ENCODE measurements at regions not wholly inside any gene's neighbourhood (a gene's known extent, or its start where the extent isn't known, plus 50 kb on each side); places are given as distances from the start of the nearest gene placed in this dataset.
"Not testable (repeated sequence)": the region's sequence is repeated elsewhere in the genome, so short reads cannot be mapped to it uniquely, and the experiment has no call there.

DNA sequence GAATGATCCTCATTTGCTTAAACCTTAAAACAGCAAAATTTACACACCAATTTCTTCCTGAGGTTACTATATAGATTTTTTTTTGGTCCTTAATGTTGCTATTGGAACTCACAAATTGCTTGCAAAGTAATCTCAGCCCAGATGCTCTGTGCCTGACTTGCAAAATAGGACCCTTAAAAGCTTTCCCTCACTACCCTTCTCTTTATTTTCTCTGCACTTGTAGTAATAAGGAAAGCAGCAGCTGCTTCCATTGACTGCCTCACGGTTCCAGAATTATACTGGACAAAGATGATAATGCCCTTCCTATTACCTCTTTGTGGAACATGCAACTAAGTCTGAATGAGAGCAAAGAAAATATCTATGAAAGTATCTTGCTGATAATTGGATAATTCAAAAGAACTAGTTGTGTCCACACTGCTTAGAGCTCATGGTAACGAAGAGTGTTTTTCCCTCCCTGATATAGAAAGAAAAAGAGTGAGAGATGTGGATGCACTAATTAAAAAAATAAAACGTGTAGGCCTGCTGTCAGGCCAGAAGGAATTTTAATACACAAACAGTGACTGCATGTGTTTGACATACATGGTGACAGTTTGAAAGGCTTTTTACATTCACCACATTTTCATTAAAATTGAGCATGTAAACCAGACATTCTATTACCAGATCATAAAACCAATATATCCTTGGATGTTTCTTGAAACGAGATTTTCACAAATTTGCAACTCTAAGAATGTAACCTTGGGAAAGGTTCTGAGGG is 783.1 kb downstream of the GBE1 start:
- no peak for DNase-seq (ENCODE audit: low read depth)

DNA sequence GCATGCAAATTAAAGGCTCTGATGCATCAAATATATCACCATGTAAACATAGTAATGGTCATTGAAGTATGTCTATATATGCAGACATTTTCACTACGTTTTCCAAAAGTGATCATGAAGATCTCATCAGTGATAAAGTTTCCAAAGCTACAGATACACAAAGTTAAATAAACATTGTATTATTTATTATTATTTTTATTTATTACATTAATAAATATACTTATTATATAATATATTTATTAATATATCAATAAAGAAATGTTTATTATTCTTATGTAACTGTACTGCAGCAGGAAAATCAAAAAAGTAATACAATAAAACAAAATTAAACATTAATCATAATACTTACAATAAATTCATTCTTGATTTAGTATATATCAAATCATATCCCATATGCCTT is 791.2 kb downstream of the GBE1 start:
- no peak for DNase-seq (ENCODE audit: low read depth)

DNA sequence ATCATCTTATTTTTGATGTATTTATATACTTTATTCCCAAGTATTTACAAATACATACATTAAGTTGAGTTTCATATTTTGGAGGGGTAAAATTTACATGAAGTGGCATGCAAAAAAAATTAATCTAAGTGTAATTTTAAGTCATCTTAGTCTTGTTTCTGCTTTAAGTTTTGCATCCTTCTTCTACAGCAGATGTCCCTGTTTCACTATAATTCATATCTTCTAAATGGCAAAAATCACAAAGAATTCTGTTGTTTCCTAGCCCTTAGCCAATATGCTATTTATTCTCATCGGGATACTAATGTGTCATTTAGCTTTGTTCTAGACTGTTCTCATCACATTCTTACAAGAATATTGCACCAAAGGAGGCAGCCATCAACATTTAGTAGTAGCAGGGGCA is 831.9 kb downstream of the GBE1 start:
- no peak for DNase-seq (ENCODE audit: low read depth)

DNA sequence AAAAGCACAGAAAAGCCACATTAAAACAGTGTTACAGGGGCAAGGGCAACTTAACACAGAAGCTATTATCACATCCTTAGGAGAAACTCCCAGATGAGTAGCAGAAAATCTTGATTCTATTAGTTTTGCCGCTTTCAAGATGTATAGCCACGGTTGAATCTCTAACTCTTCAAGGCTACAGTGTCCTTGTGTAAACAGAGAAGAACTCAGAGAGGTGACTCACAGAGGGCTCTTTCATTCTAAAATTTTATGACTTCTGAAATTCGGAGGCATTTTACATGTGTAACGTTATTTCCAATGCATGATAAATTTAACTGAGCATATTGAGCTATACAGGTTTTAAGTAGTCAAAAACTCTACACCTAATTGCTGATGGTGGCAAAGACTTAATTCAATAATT is 846.6 kb downstream of the GBE1 start:
- no peak for DNase-seq (ENCODE audit: low read depth)

DNA sequence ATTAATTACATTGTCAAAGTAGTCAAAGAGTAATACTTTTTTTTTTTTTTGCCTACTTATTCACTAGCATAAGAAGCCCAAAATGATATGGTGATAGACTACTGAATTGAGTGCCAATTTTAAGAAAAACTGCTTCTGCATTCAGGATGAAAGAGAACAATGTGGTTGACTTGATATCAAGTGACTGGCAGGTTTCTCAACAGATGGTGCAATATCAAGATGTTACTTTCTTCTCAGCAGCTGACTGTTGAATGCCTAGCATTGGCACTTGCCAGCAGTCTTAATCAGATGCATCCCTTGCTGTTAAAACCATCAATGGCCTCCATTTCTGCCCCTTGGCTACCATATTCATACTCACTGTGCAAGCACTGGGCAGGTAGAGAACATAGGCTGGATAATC is 863.2 kb downstream of the GBE1 start:
- DNase-seq (ENCODE audit: low read depth): no peak

DNA sequence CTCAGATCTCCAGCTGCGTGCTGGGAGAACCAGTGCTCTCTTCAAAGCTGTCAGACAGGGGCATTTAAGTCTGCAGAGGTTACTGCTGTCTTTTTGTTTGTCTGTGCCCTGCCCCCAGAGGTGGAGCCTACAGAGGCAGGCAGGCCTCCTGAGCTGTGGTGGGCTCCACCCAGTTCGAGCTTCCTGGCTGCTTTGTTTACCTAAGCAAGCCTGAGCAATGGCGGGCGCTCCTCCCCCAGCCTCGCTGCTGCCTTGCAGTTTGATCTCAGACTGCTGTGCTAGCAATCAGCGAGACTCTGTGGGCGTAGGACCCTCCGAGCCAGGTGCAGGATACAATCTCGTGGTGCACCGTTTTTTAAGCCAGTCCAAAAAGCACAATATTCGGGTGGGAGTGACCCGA is 864.4 kb downstream of the GBE1 start:
- not testable (repeated sequence) for DNase-seq (ENCODE audit: low read depth)

DNA sequence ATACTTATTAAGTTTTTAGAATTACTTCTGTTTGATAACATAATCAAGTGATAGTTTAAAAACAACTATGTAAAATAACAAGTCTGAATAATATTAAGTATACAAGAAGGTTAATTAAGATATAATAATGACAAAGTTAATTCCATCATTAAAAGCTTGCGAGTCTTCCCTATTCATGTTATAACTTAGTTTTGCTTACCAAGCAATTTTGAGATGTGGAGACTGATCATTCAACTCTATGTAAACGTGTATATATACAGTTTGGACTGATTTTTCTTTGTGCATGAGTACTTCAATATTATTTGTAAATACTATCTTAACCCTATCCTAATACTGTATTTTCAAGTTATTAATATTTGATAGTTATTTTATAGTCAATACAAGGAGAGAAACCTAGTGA is 870.9 kb downstream of the GBE1 start:
- no peak for DNase-seq (ENCODE audit: low read depth)

DNA sequence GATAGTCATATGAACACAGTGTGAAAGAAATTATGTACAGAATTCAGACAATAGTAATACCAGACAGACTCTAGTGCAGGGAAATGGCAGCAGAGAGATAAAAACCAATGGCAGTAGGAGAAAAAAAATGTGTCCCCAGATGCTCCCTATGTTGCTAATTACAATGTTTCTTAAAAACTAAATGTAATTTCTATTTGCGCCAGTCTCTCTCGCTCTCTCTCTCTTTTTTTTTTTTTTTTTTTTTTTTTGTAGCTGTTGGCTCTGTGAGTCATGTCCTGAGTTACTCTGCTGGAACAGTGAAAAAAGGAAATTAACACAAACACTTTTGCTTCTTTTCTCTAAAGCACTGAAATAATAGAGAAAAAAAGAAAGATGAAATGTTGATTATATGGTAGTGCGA is 871.9 kb downstream of the GBE1 start:
- DNase-seq (ENCODE audit: low read depth): no peak

DNA sequence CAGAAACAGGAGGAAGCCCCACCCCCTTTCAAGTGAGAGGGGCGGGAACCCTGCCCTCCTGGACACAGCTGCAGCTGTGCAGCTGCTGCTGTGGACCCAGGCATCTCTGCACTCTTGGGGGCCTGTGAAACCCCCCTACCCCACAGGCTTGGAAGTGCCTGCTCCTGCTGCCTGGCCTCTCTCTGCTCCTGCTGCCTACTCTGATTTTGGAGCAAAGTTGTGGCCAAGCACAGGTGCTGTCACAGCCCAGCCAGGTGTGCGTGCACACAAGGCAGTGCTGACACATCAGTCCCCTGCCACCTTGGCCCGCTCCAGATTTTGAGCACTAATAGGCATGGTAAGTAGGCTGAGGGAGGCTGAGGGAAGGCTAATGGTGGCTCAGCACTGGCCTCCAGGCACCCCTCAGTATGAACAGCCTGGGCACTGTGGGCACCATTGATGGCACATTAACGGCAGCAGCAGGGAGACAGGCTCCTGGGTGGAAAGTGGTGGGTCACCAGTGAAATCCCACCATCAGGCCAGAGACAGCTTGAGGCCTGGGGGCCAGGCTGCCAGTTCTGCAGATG is 890.9 kb downstream of the GBE1 start:
- no peak for DNase-seq (ENCODE audit: low read depth)

DNA sequence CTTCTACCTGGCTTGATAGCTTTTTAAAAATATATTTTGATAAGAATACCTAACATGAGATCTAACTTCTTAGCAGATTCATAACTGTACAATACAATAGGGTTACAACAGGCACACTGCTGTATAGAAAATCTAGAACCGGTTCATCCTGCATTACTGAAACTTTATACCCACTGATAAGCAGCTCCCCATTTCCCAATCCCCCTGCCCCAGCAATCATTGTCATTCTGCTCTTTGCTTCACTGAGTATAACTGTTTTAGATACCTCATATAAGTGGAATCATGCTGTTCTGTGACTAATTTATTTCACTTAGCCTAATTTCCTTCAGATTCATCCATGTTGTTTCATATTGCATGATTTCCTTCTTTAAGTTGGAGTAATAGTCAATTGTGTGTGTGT is 906.0 kb downstream of the GBE1 start:
- DNase-seq (ENCODE audit: low read depth): no peak

DNA sequence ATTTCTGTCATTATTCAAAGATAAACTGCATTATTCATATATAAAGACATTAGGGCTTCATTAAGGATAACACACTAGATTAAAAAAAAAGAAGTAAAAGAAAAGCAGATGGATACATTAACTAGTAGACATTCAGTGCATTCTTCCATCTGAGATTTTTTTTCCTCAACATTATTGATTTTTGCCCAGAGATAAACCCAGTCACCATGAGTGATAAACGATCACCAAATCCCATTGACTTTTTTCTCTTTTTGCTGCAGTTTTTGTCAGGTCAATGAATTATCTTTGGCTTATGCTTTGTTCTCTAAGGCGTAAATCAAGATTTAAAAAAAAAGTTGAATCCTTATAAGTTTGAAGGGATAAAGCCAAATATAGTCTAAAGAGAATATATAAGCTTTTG is 925.0 kb downstream of the GBE1 start:
- DNase-seq (ENCODE audit: low read depth): no peak

DNA sequence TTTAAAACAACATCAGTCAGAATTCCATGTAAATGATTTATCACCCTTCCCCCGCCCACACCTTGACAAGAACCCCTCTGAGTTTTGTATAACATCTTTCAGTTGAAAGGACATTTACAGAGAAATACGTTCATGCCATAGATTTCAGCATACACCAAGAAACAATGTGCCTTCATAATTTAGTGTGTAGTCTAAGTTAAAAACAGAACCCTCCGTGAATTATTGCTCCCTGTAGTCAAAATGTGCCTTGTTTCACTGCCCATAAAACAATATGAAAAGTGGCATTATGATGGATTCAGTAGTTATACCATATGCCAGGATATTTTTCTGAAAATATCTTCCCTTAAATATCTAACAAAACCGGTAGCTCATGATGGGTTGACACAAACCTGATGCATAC is 953.9 kb downstream of the GBE1 start:
- DNase-seq (ENCODE audit: low read depth): no peak

DNA sequence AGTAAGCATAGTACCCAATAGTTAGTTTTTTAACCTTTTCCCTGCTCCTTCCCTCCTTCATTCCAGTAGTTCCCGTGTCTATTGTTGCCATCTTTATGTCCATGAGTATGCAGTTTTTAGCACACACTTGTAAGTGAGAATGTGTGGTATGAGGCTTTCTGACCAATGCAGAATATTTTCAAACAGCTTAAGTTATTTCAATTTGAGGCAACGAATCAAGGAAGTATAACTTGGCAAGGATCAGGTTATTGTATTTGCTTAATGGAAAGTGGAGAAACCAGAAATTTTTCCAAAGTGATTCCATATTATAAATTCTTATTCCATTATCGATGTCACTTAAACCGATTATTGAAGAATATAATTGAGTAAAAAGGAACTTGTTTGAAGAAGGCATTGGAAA is 954.8 kb downstream of the GBE1 start:
- no peak for DNase-seq (ENCODE audit: low read depth)

DNA sequence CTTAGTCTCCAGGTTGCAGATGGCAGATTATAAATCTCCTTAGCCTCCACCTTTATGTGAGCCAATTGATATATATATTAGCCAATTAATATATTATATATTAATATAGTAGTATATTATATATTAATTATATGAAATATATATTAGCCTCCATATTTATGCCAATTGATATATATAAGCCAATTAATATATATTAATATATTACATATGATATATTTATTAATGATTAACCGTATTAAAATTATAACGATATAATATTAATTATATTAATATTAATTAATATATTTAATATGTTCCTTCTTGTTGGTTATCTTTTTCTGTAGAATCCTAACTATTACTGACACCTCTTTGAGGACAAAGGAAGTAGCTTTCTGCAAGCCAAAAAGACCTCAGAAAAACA is 972.5 kb downstream of the GBE1 start:
- no peak for DNase-seq (ENCODE audit: low read depth)

DNA sequence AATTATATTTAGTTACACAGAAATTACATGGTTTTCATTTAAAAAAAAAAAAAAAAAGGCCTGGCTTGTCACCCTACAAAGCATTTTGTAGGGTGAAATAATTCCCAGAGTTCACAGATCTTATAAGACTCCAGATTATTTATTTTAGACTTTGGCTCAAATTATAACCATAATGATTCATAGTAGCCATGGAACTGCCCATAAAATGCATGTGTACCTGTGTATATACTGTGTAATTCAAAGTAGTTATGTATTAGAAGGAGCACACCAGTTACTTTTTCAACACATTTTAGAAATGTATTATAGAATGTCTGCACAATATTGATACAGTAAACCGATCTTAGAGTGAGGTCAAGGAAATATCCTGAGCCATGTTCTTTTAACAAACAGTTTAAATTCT is 975.6 kb downstream of the GBE1 start:
- no peak for DNase-seq (ENCODE audit: low read depth)

DNA sequence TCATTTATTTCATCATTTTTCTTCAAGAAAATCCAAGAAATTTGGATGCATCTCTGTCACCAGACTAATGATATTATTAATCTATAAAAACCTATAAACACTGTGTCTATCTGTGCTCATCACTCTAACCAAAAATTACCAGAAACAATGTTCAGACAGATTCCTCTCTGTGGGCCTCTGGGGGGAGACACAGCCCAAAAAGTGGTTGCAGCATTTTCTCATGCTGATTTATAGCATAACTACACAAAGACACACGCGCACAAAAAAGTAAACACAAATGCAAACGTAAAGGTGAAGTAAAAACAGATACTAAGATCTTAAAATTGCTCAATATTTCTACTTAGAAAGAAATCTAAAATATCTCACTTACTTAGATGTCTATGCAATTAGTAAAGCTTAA is 976.0 kb downstream of the GBE1 start:
- peak; percentile 0 for DNase-seq (ENCODE audit: low read depth)

DNA sequence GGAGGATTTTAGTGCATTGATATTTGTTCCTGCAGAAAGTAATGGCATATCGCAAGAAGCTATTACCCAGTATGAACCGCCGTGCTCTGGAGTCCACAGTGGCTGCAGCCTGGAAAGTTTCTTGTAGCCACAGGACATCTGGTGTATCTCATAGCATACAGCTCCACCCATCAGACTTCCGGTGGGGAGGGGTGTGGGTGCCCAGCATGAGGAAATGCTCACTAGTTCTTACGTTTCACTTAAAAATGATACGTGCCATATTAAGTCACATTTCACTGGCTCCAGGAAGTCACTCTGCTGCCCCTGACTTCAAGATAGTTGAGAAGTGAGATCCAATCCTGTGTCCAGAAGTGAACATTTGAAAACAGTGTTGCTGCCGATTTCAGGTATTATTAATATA is 990.4 kb downstream of the GBE1 start:
- DNase-seq (ENCODE audit: low read depth): peak; percentile 1

DNA sequence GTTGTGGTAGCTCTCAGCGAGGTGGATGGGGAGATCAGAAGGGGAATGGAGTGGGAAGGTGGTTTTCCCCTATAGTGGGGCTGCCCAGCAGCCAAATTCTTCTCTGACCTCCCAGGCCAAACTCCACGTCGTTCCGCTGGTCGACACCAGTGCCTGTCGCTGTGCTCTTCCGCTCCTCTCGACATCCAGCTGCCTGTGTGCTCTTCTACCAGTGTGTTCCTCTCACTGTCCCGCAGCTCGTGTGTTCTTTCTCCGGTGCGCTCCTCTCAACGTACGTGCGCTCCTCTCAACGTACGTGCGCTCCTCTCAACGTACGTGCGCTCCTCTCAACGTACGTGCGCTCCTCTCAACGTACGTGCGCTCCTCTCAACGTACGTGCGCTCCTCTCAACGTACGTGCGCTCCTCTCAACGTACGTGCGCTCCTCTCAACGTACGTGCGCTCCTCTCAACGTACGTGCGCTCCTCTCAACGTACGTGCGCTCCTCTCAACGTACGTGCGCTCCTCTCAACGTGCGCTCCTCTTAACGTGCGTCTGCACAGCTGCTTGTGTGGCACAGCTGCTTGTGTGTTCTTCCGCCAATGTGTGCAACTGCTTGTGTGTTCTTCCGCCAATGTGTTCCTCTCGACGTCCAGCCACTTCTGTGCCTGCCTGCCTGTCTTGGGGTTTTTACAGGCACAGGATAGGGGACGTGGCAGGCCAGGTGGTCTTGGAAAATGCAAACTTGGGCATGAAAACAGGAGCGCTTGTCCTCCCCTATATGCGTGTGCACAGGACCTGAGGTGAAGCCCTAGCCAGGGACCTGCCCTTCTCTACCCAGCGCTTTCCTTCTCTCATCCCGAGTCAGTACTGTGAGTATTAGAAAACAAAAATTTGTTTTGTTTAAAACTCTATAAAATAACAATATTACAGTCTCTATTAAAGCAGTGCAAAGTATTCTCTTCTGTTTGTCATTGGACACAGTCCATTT is 991.1 kb downstream of the GBE1 start:
- DNase-seq (ENCODE audit: low read depth): no peak

DNA sequence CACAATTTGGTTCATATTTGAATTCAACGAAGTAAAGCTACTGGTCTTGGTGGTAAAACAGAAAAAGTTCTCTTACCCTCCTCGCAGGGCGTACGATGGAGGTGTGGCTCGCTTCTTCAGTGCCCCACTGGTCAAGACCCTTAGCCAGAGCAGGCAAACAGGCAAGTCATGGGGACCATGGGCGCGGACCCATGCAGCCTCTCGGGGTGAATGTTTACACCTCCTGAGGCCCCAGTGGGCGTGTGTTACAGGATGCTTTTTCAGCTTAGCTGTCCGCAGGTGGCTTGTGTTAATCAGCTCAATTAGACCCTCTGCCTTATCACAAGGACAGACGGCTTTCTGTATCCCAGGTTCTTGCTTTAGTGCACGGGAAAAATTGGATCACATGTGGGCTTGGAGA is 991.8 kb downstream of the GBE1 start:
- DNase-seq (ENCODE audit: low read depth): no peak

DNA sequence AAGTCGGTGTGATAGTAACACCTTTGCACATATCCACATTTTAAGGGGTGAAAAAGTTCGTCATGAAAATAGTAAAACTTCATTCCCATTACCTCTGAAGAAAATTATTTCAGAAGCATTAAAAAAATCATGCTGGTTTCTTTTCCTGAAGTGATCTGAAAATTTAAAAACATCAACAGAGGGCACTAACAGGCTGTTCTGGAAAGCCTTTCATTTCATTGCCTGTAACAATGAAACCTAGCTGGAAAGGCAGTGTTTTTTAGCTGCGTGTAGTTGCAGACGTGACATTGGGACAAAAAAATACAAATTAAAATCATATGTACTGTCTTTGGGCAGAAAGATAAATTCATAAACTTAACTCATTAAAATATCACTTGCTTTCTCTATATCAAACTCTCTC is 993.8 kb downstream of the GBE1 start:
- DNase-seq (ENCODE audit: low read depth): no peak

DNA sequence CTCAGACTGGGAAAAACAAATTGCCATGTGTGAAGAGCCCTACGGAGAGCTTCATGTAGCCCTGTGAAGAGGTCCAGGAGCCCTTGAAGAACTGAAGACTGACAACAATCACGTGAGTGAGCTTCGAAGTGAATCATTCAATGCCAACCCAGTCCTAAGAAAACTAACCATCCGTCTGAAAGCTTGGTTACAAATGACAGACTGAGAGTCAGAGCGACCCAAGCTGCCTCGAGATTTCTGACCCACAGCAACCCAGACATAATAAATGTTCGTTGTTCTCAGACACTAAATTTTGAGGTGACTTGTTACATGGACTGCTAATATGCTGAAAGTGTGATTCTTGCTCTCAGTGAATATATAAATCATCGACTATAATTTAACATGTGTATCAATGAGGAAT is 987.2 kb upstream of the ROBO1 start:
- no peak for DNase-seq (ENCODE audit: low read depth)

DNA sequence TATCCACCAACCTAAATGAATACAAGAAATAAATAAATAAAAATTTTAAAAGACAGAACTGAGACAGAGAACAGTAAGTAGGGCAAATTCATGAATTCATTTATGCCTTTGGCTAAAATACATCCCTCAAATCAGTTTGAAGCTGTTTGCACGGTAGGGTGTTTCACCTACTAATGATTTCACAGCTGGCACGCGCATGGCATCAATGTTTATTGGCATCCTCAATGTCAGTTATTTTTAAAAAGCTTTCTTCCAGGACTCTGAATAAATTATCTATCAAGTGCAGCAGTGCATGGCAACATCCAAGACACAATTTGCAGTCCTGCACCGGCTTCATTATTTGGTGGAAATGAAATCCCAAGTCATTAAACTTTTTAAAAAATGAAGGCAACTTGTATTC is 985.2 kb upstream of the ROBO1 start:
- DNase-seq (ENCODE audit: low read depth): no peak

DNA sequence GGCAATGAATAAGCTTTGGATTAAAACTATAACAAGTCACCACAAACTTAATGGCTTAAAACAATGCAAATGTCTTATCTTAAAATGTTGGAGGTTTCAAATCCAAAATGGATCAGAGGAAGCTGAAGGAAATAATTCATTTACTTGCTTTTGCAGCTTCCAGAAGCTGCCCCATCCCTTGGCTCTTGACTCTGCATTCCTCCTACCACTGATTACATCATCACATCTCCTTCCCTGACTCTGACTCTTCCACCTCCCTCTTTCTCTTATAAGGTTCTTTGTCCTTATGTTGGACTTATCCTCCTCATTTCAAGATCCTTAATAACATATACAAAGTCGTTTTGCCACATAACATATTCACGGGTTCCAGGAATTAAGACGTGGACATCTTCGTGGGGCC is 982.8 kb upstream of the ROBO1 start:
- DNase-seq (ENCODE audit: low read depth): no peak
